HT-29 (cell line): ENCODE measurements at regions not wholly inside any gene's neighbourhood (a gene's known extent, or its start where the extent isn't known, plus 50 kb on each side); places are given as distances from the start of the nearest gene placed in this dataset.
"Not testable (repeated sequence)": the region's sequence is repeated elsewhere in the genome, so short reads cannot be mapped to it uniquely, and the experiment has no call there.

Source experiments
- DNase-seq: peaks from one replicate; pipeline ENCODE4 v3.0.0-alpha.2; 2015; ENCODE audit warnings: low spot score

- no peak for DNase-seq
Observed at GRCh38 chr1:188826800-188827199, 1650.9 kb downstream of the BRINP3 start.

GRCh38 chr1:188827400-188827799 lies 1650.3 kb downstream of the BRINP3 start:
- DNase-seq, result no peak

- DNase-seq, result not testable (repeated sequence)
Observed at GRCh38 chr1:188841111-188841696, 1636.5 kb downstream of the BRINP3 start.

- no peak for DNase-seq
Observed at GRCh38 chr1:188846468-188846867, 1631.2 kb downstream of the BRINP3 start.

- DNase-seq, result no peak
Observed at GRCh38 chr1:188857526-188858087, 1620.1 kb downstream of the BRINP3 start.

- no peak for DNase-seq
Observed at GRCh38 chr1:188867614-188868013, 1610.0 kb downstream of the BRINP3 start.

- DNase-seq, result no peak
Observed at GRCh38 chr1:188871164-188871563, 1606.5 kb downstream of the BRINP3 start.

- DNase-seq, result no peak
Observed at GRCh38 chr1:188872376-188872775, 1605.3 kb downstream of the BRINP3 start.

- DNase-seq, result no peak
Observed at GRCh38 chr1:188877668-188878067, 1600.0 kb downstream of the BRINP3 start.

GRCh38 chr1:188888386-188888785 lies 1589.3 kb downstream of the BRINP3 start:
- DNase-seq, result no peak

GRCh38 chr1:188889166-188889565 lies 1588.5 kb downstream of the BRINP3 start:
- no peak for DNase-seq

- no peak for DNase-seq
Observed at GRCh38 chr1:188891958-188892357, 1585.7 kb downstream of the BRINP3 start.

- DNase-seq, result no peak
Observed at GRCh38 chr1:188895611-188896010, 1582.1 kb downstream of the BRINP3 start.

GRCh38 chr1:188903241-188903640 lies 1574.4 kb downstream of the BRINP3 start:
- no peak for DNase-seq

GRCh38 chr1:188904201-188904600 lies 1573.5 kb downstream of the BRINP3 start:
- DNase-seq, result peak; percentile 9

GRCh38 chr1:188906921-188907641 lies 1570.6 kb downstream of the BRINP3 start:
- no peak for DNase-seq

- DNase-seq, result no peak
Observed at GRCh38 chr1:188930382-188930781, 1547.3 kb downstream of the BRINP3 start.

- no peak for DNase-seq
Observed at GRCh38 chr1:188931506-188931905, 1546.2 kb downstream of the BRINP3 start.

GRCh38 chr1:188937965-188938551 lies 1539.6 kb downstream of the BRINP3 start:
- no peak for DNase-seq

- DNase-seq, result no peak
Observed at GRCh38 chr1:188941986-188942385, 1535.7 kb downstream of the BRINP3 start.

GRCh38 chr1:188949701-188950100 lies 1528.0 kb downstream of the BRINP3 start:
- no peak for DNase-seq

GRCh38 chr1:188958461-188959115 lies 1519.1 kb downstream of the BRINP3 start:
- no peak for DNase-seq
